NCI-H1694 treated with DMSO at 0.1 percent for 48 hours (cell line): ENCODE measurements at regions not wholly inside any gene's neighbourhood (a gene's known extent, or its start where the extent isn't known, plus 50 kb on each side); places are given as distances from the start of the nearest gene placed in this dataset.
A peak's percentile ranks its signal among the peaks of the same experiment; 100 is the strongest.

Source experiments
- DNase-seq: peaks from one replicate; lab custom pipeline; 2025; lab: John Stamatoyannopoulos, UW

DNA sequence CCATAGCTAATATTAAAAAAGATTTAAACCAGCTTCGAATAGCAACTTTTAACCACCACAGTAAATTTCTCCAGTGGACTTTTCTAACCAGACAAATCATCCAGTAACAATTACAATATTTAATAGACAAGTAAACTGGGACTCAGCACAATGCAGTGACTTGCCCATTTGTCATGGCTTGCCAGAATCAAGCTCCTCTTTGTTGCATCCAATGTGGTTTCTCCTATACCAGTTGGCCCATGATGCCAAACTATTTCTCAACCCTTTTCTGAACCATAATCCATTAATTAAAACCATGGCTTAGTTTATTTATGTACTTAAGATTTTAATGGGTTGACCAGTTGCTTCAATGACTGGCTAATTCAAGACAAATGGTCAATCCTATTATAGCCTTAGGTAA, 64.4 kb downstream of the DIO2 start:
- DNase-seq, result no peak

DNA sequence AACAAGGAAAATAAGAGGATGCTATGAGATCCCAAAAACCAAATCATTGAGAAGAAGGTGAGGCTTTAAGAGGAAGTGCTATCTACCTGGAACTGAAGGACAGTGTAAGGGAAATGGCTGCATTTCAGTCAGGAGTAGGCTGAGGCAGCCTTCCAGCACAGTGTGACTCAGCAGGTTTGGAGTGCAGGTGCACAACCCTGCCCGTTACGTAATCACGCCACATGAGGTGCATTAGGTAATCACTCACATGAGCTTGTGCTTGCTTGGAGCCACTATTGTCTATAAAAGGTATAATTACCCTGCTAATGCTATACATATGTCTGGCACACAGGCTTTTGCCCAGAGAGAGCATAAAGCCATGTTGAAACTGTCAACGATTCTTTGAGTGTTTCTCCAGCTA, 74.9 kb downstream of the DIO2 start:
- DNase-seq, result no peak

DNA sequence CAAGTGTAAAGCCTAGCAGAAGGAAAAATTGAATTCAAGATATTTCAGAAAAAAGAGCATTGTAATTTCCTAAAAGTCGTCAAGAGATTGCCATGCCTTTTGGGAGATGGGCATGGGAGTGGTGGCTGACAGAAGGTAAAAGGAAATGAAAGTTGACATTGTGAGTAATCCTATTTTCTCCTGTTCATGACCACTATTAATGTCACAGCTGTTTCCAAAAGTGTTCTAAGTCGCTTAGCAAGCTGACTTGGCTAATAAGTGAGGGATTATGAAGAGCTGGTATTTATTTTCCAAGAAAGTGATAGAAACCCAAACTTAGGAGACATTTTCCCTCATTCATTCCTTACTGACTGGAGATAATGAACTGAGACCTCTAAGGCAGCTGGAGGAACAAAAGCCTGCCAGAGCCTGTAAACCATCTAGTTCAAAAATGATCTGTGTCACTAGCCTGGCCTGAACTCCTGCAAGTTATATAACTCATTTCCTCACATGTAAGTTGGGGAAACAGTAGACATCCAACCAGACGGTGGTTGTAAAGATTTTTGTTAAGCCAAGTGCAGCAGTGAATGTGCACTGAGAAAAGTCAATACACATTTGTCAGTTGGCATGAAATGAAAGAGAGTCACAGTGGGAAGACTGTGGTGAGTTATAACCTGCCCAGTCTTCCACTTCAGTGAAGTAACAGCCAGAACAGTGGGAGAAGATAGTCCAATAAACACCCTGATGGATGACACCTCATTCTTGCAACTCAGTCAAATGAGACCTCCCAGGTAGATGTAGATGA, 75.8 kb downstream of the DIO2 start:
- DNase-seq, result no peak

DNA sequence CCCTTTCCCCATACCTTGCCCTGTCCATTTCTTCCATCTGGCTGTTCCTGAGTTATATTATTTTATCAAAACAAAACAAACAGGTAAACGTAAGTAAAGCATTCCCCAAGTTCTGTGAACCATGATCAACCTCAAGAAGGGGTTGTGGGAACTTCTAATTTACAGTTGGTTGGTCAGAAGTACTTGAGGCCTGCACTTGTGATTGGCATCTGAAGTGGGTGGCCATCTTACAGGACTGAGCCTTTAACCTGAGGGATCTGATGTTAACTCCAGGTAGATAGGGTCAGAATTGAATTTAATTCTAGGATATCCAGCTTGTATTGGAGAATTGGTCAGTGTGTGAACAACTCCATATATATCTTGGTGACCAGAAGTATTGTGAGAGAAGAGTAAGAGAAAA, 77.0 kb downstream of the DIO2 start:
- no peak for DNase-seq

DNA sequence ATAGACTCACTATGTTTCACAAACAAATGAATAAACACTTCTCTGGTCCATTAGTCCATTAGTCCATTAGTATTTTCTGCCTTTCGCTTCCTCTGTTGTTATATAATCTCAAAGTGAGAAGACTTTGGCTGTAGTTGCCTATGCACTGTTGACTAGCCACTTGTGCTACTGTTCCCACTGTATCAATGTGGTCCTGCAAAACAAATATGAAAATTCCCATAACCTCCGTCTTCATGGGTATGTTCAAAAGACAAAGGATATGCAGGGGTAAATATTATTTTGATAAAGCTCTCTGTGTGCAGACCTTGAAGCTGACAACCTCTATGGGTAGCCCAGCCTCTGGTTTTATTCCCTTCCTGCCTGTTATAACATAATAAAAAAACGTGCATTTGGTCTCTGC, 77.8 kb downstream of the DIO2 start:
- no peak for DNase-seq

DNA sequence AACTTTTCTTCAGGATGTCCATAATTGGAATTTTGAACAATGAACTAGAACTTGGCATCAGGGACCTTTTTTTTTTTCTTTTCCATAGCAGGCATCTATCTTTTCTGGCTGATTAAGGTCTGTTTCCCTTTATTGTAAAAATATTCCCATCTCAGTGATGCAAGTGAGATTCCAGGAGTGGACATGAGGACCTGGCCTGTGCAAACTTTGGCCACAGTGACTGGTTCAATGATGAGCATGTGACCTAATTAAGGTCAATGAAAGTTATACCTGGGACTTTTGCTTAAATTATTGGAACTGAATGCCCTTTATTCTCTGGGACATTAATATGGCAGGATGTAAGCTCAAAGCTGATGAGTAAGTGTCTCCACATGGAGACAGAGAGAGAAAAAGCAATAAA, 83.8 kb downstream of the DIO2 start:
- DNase-seq, result no peak

DNA sequence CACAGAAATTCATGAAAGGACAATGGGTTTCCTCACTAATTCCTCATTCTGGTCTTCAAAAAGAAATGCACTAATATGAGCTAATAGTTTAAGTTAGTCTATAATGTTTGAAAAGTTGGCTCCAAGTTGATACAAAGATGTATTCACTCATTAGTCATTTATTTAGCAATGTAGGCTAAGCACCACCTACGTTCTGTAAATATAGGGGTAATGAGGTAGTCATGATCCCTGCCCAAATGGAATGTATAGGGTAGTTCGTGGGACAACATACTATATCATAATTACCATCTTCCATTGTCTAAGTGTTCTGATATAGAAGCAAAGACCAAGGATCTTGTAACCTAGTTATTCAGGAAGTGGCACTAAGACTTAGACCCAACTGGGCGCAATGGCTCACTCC, 86.5 kb downstream of the DIO2 start:
- no peak for DNase-seq

DNA sequence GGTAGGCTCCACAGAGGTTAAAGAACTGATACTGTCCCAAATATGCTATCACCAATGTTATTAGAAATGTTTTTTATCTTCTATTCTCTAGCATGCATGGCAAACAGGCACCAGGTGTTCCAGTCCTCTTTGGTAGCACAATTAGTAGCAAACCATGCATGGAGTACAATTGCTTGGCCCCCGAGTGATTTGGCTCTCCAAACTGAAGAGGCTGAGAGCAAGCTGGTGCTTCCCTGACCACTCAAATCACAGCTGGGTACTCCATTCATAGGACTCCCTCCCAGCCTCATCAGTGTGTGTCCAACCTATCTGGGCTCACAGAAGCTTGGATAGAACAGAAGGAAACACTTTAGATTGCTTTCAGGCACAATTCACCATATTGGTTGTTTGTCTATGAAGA, 93.4 kb downstream of the DIO2 start:
- no peak for DNase-seq

DNA sequence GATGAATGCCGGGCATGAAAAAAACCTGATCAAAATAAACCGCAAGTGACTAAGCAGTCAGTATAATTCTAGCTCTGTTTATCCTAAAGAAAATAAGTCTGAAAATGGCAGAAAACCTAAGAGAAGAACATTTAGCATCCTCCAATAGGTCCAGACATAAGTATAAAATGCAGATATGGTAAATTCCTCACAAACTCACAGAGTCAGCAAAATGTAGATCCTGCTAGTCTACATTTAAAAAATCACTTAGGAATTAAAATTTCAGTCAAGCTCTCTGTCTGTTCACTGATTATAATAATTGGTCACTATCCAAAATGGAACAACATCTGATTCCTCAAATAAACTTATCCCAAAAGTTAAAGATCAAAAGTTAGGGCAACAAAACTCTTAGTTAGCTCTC, 95.1 kb downstream of the DIO2 start:
- DNase-seq, result no peak

DNA sequence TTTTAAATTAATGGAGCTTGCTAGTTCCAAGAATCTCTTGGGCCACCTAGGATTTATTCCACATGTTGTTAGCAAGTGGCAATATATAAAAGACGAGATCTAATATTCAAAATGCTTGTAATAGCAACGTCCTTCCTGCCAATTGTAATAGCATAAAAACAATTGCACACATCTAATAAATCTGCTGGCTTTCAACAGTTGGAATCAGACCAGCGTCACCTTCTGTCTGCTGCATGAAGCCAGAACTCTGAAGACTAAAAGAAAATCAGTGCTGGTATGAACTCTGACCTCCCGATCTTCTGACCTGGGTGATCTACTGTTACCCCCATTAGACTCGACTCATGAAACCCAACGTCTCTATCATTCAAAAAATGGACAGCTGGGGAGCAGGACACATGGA, 100.6 kb downstream of the DIO2 start:
- no peak for DNase-seq

DNA sequence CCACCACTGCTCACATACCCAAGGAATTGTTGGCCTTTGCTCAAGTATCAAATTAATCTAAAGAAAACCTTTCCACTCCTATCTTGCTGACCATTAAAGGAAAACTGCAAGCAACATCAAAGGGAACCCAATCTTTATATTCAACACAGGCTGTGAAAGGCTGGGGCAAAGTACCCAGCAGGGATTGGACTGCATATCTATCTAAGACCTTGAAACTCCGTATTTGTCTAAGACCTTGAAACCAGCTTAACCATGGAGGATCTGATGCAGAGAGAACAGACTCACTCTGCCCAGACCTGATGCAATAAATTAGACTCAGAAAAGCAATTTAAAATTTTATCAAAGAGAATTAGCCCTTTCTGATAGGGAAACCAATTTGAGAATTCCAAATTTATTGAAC, 102.2 kb downstream of the DIO2 start:
- no peak for DNase-seq

DNA sequence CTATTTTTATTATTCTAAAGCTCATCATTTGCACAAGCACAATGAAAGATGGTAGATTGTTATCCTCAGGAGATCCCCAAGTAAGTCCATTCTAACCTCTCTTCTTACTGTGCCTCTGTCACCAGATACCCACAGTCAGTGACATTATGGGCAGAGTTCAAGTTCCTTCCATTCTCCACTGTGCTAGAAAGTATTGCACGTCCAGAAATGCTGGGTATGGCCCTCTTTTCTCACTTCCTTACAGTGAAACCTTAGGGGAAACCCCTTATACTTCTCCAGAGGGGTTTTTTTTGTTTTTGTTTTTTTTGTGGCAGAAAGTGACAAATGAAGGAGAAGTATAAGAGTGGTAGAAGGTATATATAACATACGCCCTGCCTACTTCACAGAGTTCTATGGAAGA, 102.9 kb downstream of the DIO2 start:
- DNase-seq, result no peak

DNA sequence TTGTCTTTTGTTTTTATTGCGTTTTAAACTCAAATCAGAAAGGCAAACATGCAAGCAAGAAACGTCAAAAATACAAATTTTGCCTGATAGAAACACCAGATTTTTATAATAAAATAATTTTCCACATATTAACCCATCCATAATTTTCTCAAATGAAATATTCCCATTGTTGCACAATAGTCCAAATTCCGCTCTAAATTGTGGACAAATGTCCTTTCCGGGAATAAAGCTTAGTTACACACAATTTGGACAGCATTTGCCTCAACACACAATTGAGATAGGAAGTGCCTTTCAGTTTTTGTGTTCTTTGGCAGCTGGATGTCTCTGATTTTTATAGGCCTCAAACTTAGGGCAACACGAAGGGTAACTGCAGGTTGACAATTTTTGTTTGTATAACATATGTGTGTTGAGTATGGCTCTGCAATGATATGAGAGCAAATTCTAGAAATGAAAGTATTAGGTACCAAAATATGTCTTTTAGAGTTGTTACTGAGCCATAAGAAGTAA, 105.8 kb downstream of the DIO2 start:
- DNase-seq, result no peak

DNA sequence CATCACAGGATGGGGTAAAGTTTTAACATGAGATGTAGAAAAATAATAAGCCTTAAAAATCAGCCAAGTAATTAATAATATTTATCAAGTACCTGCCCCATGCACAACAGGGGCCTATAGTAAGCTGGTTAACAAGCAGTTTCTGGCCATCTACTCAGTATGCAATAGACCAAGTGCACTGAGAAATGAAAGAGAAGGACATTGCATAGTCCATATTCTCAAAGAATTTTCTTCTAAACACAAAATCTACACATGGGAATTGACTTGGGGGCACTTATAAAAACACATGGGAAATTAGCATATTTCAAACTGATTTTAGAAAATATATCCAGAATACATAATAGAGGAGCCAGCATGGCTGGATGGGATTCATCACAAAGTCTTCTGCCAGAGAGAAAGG, 109.5 kb downstream of the DIO2 start:
- DNase-seq, result no peak

DNA sequence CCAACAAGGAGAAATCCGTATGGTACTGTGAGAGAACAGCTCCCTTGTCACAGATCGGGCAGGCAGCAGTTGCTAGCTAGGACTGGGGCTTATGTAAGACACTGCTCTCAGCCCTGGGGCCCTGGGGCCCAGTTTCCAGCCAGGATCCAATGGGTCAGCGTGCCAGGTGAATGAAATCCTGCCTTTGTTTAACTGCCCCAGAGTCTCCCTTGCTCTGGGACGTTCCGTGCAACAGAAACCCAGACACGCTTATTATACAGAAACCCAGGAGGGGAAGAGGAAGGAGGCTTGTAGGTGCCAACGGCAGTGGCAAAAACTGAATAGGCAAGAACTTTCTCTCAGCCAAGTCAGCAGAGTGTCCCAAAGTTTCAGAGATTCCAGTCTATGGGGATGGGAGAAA, 110.6 kb downstream of the DIO2 start:
- no peak for DNase-seq

DNA sequence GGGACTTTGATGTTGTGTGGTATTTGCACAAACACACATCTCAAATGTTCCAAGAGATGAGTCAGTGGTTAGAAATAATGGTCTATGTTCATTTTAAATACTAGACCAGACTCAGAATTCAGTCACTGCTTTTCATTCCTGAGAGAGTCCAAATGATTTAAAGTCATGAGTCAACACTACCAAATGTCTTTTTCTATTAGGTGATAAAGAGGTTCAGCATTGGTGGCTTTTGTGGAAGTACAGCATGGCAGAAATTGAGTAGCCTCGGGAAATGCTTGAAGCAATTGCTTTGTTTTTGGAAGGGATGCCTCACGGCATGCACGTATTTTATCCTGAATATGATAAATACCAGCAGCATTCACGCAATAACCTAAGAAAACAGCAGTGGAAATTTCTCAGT, 115.7 kb downstream of the DIO2 start:
- DNase-seq, result no peak

DNA sequence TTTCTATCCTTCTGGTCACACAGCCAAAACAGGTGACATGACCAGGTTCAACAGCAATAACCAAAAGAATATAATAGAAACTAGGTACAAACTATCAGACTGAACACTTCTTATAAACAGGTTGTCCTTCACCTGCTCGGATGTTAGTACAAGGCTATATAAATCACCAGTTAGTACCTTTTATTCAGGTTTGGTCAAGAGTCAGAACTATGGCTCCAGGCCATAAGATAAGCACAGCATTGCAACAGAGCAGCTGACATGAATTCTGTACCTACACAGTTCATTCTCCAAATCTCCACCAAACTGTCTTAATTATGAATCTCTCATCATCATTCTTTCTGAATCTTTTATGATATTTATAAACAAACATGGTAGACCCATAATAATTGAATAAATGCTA, 123.9 kb downstream of the DIO2 start:
- DNase-seq, result no peak

DNA sequence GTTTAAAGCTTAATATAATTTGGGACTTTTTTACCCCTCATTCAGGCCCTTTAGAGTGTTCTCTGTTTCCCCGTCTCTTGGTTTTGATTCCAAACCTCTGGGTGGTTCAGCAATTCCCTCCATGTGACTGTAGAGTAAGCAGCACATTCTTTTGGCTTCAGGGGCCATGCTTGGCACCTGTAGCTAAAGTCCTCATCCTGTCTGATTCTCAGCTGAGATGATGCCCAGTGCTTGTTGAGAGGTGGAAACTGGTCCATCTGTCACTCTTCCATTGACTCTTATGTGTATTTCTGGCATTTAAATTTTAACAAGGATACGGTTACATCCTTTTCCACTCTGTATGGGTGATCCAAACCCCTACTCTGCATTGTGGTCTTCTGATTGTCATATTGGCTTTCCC, 127.1 kb downstream of the DIO2 start:
- DNase-seq, result no peak

DNA sequence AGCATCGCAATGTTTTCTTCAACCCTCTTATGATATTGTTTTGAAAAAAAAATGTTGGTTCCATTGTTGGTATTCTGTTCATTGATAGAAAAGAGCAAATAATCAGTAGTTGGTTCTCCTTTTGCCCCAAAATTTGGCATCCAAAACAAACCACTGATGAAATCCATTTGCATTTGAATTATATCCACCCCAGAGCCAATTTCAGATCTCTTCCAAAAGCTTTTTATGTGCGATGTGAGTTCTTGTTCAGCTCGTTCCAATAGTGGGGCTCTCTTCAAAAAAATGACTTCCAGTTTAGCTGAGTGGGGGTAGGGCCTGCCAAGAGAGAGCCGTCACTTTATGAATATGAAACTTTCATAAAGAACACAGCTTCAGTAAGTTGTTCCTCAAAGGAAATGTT, 130.7 kb downstream of the DIO2 start:
- DNase-seq, result no peak

DNA sequence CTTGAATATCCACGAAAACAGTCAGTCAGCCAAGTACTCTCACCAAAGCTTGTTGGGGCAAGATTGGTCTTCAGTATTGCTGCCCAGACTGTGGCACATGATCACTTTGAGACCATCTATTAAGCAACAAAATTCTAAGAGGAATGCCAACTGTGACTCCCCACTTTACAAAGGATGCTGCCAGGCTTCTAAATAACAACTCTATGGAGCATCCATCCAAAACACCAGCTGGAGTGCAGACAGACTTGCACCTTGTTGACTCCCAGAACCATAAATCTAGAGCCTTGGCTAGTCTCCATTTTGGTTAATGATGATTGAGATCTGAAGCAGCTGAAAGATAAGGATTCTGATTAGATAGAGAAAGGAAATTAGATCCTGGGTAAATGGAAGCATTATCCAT, 132.8 kb downstream of the DIO2 start:
- DNase-seq, result peak; percentile 92

DNA sequence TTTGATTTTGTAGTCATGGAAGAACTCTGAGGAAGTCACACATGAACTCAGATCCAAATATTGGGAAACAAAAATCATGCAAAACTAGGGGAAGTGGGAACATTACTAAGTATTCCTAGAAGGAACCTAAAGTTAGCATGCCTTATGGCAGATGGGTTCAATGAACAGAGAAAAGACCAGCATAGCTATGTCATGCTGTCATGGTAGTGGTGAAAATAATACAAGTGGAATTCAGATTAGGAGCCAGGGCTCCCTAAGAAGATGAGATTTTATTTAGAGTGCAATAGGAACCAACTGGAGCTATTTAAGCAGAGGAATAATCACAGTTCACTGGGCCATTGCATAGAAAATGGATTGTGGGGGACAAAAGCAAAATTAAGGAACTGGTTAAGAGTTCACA, 134.0 kb downstream of the DIO2 start:
- DNase-seq, result no peak

DNA sequence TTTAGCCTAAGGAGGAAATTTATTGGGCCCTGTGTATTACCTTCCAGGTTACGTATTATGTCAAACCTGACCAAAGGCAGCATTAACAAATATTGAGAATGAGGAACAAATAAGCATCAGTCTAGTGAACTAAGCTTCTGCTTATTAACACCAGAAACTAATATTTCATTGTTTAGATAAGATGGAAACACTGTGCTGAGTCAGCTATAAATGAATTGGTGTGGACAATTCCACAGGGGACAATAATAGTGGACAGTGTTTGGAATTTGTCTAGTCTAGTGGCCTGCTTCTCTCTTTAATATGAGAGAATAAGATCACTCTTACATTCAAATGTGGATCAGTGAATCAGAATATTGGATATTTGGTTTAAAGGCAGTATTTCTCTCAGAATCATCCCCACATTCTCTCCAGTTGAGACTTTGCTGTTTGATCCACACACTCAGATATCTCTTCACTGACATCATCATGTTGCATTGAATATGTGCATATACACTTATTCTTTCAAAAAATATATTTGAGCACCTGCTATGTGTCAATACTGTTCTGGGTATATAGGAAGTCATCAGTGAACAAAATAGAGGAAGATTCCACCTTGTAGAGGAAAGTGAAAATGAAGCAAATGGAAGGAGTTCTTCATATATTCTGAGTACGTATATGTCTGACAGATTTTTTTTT, 136.3 kb downstream of the DIO2 start:
- DNase-seq, result no peak

DNA sequence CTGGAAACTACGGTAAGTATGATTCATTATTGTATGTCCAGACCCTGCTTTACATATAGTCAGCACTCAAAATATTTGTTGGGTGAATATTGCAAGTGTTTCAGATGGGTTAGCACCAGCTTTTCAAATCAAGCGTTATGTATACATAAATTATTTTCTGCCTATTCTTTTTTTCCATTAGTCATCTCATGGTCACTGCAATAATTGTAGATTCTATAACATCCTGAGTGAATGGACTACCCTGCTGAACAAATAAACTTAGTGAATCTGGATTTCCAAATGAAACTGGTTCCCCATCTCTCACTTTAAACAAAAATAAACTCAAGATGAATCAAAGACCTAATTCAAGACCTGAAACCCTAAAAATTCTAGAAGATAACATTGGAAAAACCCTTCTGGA, 152.3 kb downstream of the DIO2 start:
- DNase-seq, result no peak

DNA sequence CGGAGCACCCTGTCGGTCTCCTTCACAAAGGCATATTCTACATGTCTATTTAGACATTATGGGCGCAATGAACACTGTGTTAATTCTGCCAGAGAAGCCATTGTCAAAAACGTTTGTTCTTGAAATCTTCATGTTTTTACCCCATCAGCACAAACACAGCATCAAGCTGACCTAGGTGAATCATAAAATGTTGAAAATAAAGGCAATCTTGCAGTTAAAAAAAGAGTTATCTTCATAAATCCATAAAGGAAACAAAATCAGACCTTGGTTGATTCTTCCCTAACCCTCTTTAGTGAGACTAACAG, 154.9 kb downstream of the DIO2 start:
- no peak for DNase-seq
